Kidney (tissue), 13 donors: ENCODE measurements at regions not wholly inside any gene's neighbourhood (a gene's known extent, or its start where the extent isn't known, plus 50 kb on each side); places are given as distances from the start of the nearest gene placed in this dataset.

ENCODE experiments used
- DNase-seq, 5 donors: peaks; one replicate each; pipeline ENCODE4 v3.0.0-alpha.2; 2013 to 2020
- FAIRE-seq: peaks from 2 replicates; lab custom pipeline; 2012; peaks lifted over from hg19 to GRCh38; lab: Jason Lieb, UNC
- H3K27ac ChIP-seq, 2 donors: one replicate each; pipeline ENCODE4 v1.7.0; 2013; ENCODE audit warnings: low read depth in 2 of 2, low read length in 2 of 2, inconsistent platforms in 1 of 2
- H3K27me3 ChIP-seq: one replicate; pipeline ENCODE4 v1.7.1; 2013; ENCODE audit warnings: low read length, inconsistent platforms; ENCODE audit not compliant: control insufficient read depth, insufficient read depth
- H3K36me3 ChIP-seq, 3 donors: one replicate each; pipeline versions ENCODE4 v1.7.0 to v1.7.1; 2013; ENCODE audit warnings: low read length in 3 of 3, control low read depth in 1 of 3, inconsistent platforms in 1 of 3; ENCODE audit not compliant: insufficient read depth in 3 of 3, control insufficient read depth in 2 of 3
- H3K4me1 ChIP-seq, 3 donors: one replicate each; pipeline versions ENCODE4 v1.7.0 to v1.7.1; 2013; ENCODE audit warnings: low read length in 3 of 3, inconsistent platforms in 1 of 3, low read depth in 1 of 3; ENCODE audit not compliant: control insufficient read depth in 2 of 3, insufficient read depth in 2 of 3
- H3K4me3 ChIP-seq, 3 donors: one replicate each; pipeline versions ENCODE4 v1.7.0 to v1.8.1; 2013; ENCODE audit warnings: low read length in 3 of 3, control low read depth in 1 of 3, inconsistent platforms in 1 of 3
- H3K9ac ChIP-seq, 3 donors: one replicate each; pipeline versions ENCODE4 v1.7.0 to v1.7.1; 2013; ENCODE audit warnings: low read length in 3 of 3, control low read depth in 1 of 3, inconsistent platforms in 1 of 3
- H3K9me3 ChIP-seq, 3 donors: one replicate each; pipeline versions ENCODE4 v1.7.0 to v1.7.1; 2013; ENCODE audit warnings: low read length in 3 of 3, control low read depth in 1 of 3, inconsistent platforms in 1 of 3; ENCODE audit not compliant: control insufficient read depth in 2 of 3, insufficient read depth in 1 of 3
- CTCF ChIP-seq: IDR thresholded peaks from 3 replicates; pipeline ENCODE4 v1.5.1; 2012; ENCODE audit warnings: mild to moderate bottlenecking, moderate library complexity, borderline replicate concordance; ENCODE audit not compliant: insufficient read depth; ENCODE audit errors: extremely low read depth
- intact Hi-C: fragments of 100-400 bp; cut with DNase I; formaldehyde crosslinking; loops from one replicate; pipeline ENCODE4 v1.11.1; 2022
- donor health status: control.
- donor health status: control.
- donor health status: control.
- donor health status: control.
- donor health status: control.
- donor health status: DM: yes; HTN: yes; CAD: no.
- donor health status: Normal renal cell carcinoma (clear cell type).

- no peak overlapping the region for H3K27ac ChIP-seq
- H3K27me3 ChIP-seq: no peaks in the 10 kb centered on the region
- no peak overlapping the region for H3K9ac ChIP-seq
- H3K4me3 ChIP-seq: no peak overlapping the region
- no peaks in the 10 kb centered on the region for H3K4me1 ChIP-seq
- intact Hi-C loops: no loop called here
- DNase-seq (no peak), FAIRE-seq (no peak)
- no peaks in the 10 kb centered on the region for H3K36me3 ChIP-seq
- no peak for TF ChIP-seq CTCF
- H3K9me3 ChIP-seq: no peaks in the 10 kb centered on the region
Measured at GRCh38 chrX:45735571-45735970, 534.9 kb upstream of the DIPK2B start.

- DNase-seq: no peak
- Histone ChIP-seq H3K36me3 (no peaks in the 10 kb centered on the region), H3K27ac (no peak overlapping the region), H3K9ac (no peak overlapping the region), H3K27me3 (peaks cover 2% of the 10 kb centered on the region), H3K4me1 (no peaks in the 10 kb centered on the region), H3K4me3 (no peak overlapping the region), H3K9me3 (no peaks in the 10 kb centered on the region)
- no peak for TF ChIP-seq CTCF
- intact Hi-C loops: no loop called here
- FAIRE-seq: no peak
Measured at GRCh38 chrX:45731448-45731847, 530.8 kb upstream of the DIPK2B start.

- DNase-seq (no peak), FAIRE-seq (no peak)
- H3K36me3 ChIP-seq: no peaks in the 10 kb centered on the region
- intact Hi-C loops: no loop called here
- no peak overlapping the region for H3K27ac ChIP-seq
- H3K27me3 ChIP-seq: peaks cover 2% of the 10 kb centered on the region
- no peak overlapping the region for H3K9ac ChIP-seq
- no peaks in the 10 kb centered on the region for H3K4me1 ChIP-seq
- no peaks in the 10 kb centered on the region for H3K9me3 ChIP-seq
- no peak for TF ChIP-seq CTCF
- no peak overlapping the region for H3K4me3 ChIP-seq
Measured at GRCh38 chrX:45727761-45728160, 527.1 kb upstream of the DIPK2B start.

GRCh38 chrX:45722471-45722870, 521.8 kb upstream of the DIPK2B start:
- DNase-seq (no peak), FAIRE-seq (no peak)
- TF ChIP-seq CTCF: no peak
- Histone ChIP-seq H3K4me3 (no peak overlapping the region), H3K27me3 (no peaks in the 10 kb centered on the region), H3K9ac (no peak overlapping the region), H3K27ac (no peak overlapping the region), H3K9me3 (no peaks in the 10 kb centered on the region), H3K4me1 (no peaks in the 10 kb centered on the region), H3K36me3 (no peaks in the 10 kb centered on the region)
- intact Hi-C loops: no loop called here
